ENCODE measurements at regions not wholly inside any gene's neighbourhood (a gene's known extent, or its start where the extent isn't known, plus 50 kb on each side); places are given as distances from the start of the nearest gene placed in this dataset.

- TF ChIP-seq, protein P1, sequence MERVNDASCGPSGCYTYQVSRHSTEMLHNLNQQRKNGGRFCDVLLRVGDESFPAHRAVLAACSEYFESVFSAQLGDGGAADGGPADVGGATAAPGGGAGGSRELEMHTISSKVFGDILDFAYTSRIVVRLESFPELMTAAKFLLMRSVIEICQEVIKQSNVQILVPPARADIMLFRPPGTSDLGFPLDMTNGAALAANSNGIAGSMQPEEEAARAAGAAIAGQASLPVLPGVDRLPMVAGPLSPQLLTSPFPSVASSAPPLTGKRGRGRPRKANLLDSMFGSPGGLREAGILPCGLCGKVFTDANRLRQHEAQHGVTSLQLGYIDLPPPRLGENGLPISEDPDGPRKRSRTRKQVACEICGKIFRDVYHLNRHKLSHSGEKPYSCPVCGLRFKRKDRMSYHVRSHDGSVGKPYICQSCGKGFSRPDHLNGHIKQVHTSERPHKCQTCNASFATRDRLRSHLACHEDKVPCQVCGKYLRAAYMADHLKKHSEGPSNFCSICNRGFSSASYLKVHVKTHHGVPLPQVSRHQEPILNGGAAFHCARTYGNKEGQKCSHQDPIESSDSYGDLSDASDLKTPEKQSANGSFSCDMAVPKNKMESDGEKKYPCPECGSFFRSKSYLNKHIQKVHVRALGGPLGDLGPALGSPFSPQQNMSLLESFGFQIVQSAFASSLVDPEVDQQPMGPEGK (tag by site-specific recombination; IDR thresholded peaks at IDR 0.05): no peak
- TF ChIP-seq, protein P2, sequence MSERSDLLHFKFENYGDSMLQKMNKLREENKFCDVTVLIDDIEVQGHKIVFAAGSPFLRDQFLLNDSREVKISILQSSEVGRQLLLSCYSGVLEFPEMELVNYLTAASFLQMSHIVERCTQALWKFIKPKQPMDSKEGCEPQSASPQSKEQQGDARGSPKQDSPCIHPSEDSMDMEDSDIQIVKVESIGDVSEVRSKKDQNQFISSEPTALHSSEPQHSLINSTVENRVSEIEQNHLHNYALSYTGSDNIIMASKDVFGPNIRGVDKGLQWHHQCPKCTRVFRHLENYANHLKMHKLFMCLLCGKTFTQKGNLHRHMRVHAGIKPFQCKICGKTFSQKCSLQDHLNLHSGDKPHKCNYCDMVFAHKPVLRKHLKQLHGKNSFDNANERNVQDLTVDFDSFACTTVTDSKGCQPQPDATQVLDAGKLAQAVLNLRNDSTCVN (tag by site-specific recombination; optimal IDR thresholded peaks at IDR 0.05): no peak
- TF ChIP-seq SALL2 (tag by site-specific recombination; IDR thresholded peaks at IDR 0.05; ENCODE audit: borderline replicate concordance): no peak
- no peak for TF ChIP-seq ZFP3 (tag by site-specific recombination; IDR thresholded peaks at IDR 0.05; ENCODE audit: low read depth)
- no peak for TF ChIP-seq MZF1 (tag by site-specific recombination; IDR thresholded peaks at IDR 0.05; ENCODE audit: borderline replicate concordance)
- no peak for TF ChIP-seq SCRT1 (tag by site-specific recombination; IDR thresholded peaks at IDR 0.05; ENCODE audit: borderline replicate concordance)
These were observed 179.6 kb upstream of the MIR17HG start (continued) for GRCh38 chr13:91167706-91168385.

GRCh38 chr13:91168386-91168711 lies 179.1 kb upstream of the MIR17HG start:
- H3K27ac ChIP-seq (ENCODE audit: extremely low read depth, low read depth, low read length): no peak overlapping the region
- H3K4me1 ChIP-seq (ENCODE audit: control insufficient read depth, insufficient read depth, low read length): no peaks in the 10 kb centered on the region
- ChIA-PET POLR2A (no interaction called here), CTCF (no interaction called here)
- no peaks in the 10 kb centered on the region for H3K36me3 ChIP-seq (ENCODE audit: control insufficient read depth in 2 of 2, insufficient read depth in 1 of 2, low read length in 2 of 2)
- no peak overlapping the region for H3K4me3 ChIP-seq (ENCODE audit: low read depth, low read length)
- TF ChIP-seq ZNF518A (tag by site-specific recombination; conservative IDR thresholded peaks at IDR 0.05; ENCODE audit: low read depth) (no peak), SALL2 (tag by site-specific recombination; IDR thresholded peaks at IDR 0.05; ENCODE audit: borderline replicate concordance) (no peak)
- TF ChIP-seq, protein P3, sequence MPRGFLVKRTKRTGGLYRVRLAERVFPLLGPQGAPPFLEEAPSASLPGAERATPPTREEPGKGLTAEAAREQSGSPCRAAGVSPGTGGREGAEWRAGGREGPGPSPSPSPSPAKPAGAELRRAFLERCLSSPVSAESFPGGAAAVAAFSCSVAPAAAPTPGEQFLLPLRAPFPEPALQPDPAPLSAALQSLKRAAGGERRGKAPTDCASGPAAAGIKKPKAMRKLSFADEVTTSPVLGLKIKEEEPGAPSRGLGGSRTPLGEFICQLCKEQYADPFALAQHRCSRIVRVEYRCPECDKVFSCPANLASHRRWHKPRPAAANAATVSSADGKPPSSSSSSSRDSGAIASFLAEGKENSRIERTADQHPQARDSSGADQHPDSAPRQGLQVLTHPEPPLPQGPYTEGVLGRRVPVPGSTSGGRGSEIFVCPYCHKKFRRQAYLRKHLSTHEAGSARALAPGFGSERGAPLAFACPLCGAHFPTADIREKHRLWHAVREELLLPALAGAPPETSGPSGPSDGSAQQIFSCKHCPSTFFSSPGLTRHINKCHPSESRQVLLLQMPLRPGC (tag by site-specific recombination; IDR thresholded peaks at IDR 0.05): no peak
- no peaks in the 10 kb centered on the region for H3K9me3 ChIP-seq (ENCODE audit: control insufficient read depth, insufficient read depth, low read depth, low read length)

- H3K9me3 ChIP-seq (ENCODE audit: control insufficient read depth, insufficient read depth, low read depth, low read length): no peaks in the 10 kb centered on the region
- no peak for TF ChIP-seq ZNF843 (tag by site-specific recombination; IDR thresholded peaks at IDR 0.05)
- TF ChIP-seq ZNF549 (tag by site-specific recombination; IDR thresholded peaks at IDR 0.05): no peak
- TF ChIP-seq ZNF274 (IDR thresholded peaks at IDR 0.05; ENCODE audit: low read length): no peak
- TF ChIP-seq ZNF274 (tag by site-specific recombination; IDR thresholded peaks at IDR 0.05; ENCODE audit: borderline replicate concordance): no peak
- TF ChIP-seq ZBTB20 (tag by site-specific recombination; IDR thresholded peaks at IDR 0.05): no peak
- no peak for TF ChIP-seq ZNF292 (tag by site-specific recombination; IDR thresholded peaks at IDR 0.05; ENCODE audit: borderline replicate concordance, low read depth)
- TF ChIP-seq, protein P1 (tag by site-specific recombination; IDR thresholded peaks at IDR 0.05): no peak
- no peak for TF ChIP-seq TCF7L2 (IDR thresholded peaks at IDR 0.05; ENCODE audit: borderline replicate concordance, low read depth, low read length)
- no peak overlapping the region for H3K27ac ChIP-seq (ENCODE audit: extremely low read depth, low read depth, low read length)
- H3K36me3 ChIP-seq (ENCODE audit: control insufficient read depth in 2 of 2, insufficient read depth in 1 of 2, low read length in 2 of 2): no peaks in the 10 kb centered on the region
- no peak overlapping the region for H3K4me3 ChIP-seq (ENCODE audit: low read depth, low read length)
- ChIA-PET POLR2A (no interaction called here), CTCF (no interaction called here)
- no peaks in the 10 kb centered on the region for H3K4me1 ChIP-seq (ENCODE audit: control insufficient read depth, insufficient read depth, low read length)
These were observed 178.0 kb upstream of the MIR17HG start for GRCh38 chr13:91169321-91170050.

All from HEK293 (cell line).